ENCODE measurements at regions not wholly inside any gene's neighbourhood (a gene's known extent, or its start where the extent isn't known, plus 50 kb on each side); places are given as distances from the start of the nearest gene placed in this dataset.

GRCh38 chr1:201692555-201693394, 136.2 kb upstream of the IPO9 start:
- Mint-ChIP-seq H3K4me3 (no peak overlapping the region), H3K9me3 (peaks cover 0 to 7% (median 0%) of the 10 kb centered on the region in 7 donors), H3K36me3 (no peaks in the 10 kb centered on the region), H3K27ac (no peak overlapping the region), H3K4me1 (no peaks in the 10 kb centered on the region), H3K27me3 (ENCODE audit: low read depth in 3 of 3) (peaks cover 0 to 1% (median 0%) of the 10 kb centered on the region in 3 donors)
- H3K27ac ChIP-seq (ENCODE audit: low read depth in 1 of 2, low read length in 2 of 2), result no peak overlapping the region
- no peaks in the 10 kb centered on the region for H3K36me3 ChIP-seq (replicated peaks in 1 of 2; ENCODE audit: control insufficient read depth in 1 of 2, insufficient read depth in 2 of 2, low read length in 2 of 2)
- no peak overlapping the region for H3K4me2 ChIP-seq (replicated peaks; ENCODE audit: extremely low read depth, low read length, poor library complexity, severe bottlenecking)
- no peaks in the 10 kb centered on the region for H3K4me1 ChIP-seq (ENCODE audit: control insufficient read depth in 1 of 2, insufficient read depth in 2 of 2, low read length in 2 of 2)
- no peak overlapping the region for H3K4me3 ChIP-seq (replicated peaks in 1 of 3; ENCODE audit: low read depth in 2 of 3, low read length in 3 of 3)
- H3K27me3 ChIP-seq (ENCODE audit: control insufficient read depth in 2 of 2, insufficient read depth in 2 of 2, low read length in 2 of 2), result no peaks in the 10 kb centered on the region
- TF ChIP-seq CTCF (IDR thresholded peaks at IDR 0.05), result no peak
- WGBS (ENCODE audit: insufficient coverage), result 100% methylated on average over 3 of the region's 3 CpGs
- no peaks in the 10 kb centered on the region for H4K20me1 ChIP-seq (ENCODE audit: insufficient read depth, low read length)
- no peak for DNase-seq
- intact Hi-C loops (cut with micrococcal nuclease), result no loop called here
- H3K79me2 ChIP-seq (ENCODE audit: insufficient read depth, low read length), result no peaks in the 10 kb centered on the region
- no peak overlapping the region for H2AFZ ChIP-seq (ENCODE audit: insufficient read depth, low read depth, low read length, poor library complexity, severe bottlenecking)
- H3K9ac ChIP-seq (ENCODE audit: insufficient read depth, low read length, poor library complexity, severe bottlenecking), result no peak overlapping the region
- H3K9me3 ChIP-seq (replicated peaks in 1 of 2; ENCODE audit: control insufficient read depth in 1 of 2, insufficient read depth in 1 of 2, low read length in 2 of 2), result peaks cover 0 to 2% of the 10 kb centered on the region in 2 donors

GRCh38 chr1:201693890-201694607, 134.9 kb upstream of the IPO9 start:
- intact Hi-C loops (cut with micrococcal nuclease), result no loop called here
- H3K79me2 ChIP-seq (ENCODE audit: insufficient read depth, low read length), result no peaks in the 10 kb centered on the region
- no peak for TF ChIP-seq CTCF (IDR thresholded peaks at IDR 0.05)
- no peak overlapping the region for H3K9ac ChIP-seq (ENCODE audit: insufficient read depth, low read length, poor library complexity, severe bottlenecking)
- no peak overlapping the region for H3K4me3 Mint-ChIP-seq
- peaks cover 0 to 6% (median 0%) of the 10 kb centered on the region in 7 donors for H3K9me3 Mint-ChIP-seq
- H3K27me3 Mint-ChIP-seq (ENCODE audit: low read depth in 3 of 3), result peaks cover 0 to 1% (median 0%) of the 10 kb centered on the region in 3 donors
- no peaks in the 10 kb centered on the region for H3K36me3 ChIP-seq (replicated peaks in 1 of 2; ENCODE audit: control insufficient read depth in 1 of 2, insufficient read depth in 2 of 2, low read length in 2 of 2)
- H3K4me1 Mint-ChIP-seq, result no peaks in the 10 kb centered on the region
- H3K4me2 ChIP-seq (replicated peaks; ENCODE audit: extremely low read depth, low read length, poor library complexity, severe bottlenecking), result no peak overlapping the region
- H3K27ac ChIP-seq (ENCODE audit: low read depth in 1 of 2, low read length in 2 of 2), result no peak overlapping the region
- peaks cover 0 to 2% of the 10 kb centered on the region in 2 donors for H3K9me3 ChIP-seq (replicated peaks in 1 of 2; ENCODE audit: control insufficient read depth in 1 of 2, insufficient read depth in 1 of 2, low read length in 2 of 2)
- no peak overlapping the region for H3K27ac Mint-ChIP-seq
- no peaks in the 10 kb centered on the region for H3K4me1 ChIP-seq (ENCODE audit: control insufficient read depth in 1 of 2, insufficient read depth in 2 of 2, low read length in 2 of 2)
- WGBS (ENCODE audit: insufficient coverage), result 95% methylated on average over 4 of the region's 8 CpGs
- no peaks in the 10 kb centered on the region for H3K27me3 ChIP-seq (ENCODE audit: control insufficient read depth in 2 of 2, insufficient read depth in 2 of 2, low read length in 2 of 2)
- H4K20me1 ChIP-seq (ENCODE audit: insufficient read depth, low read length), result no peaks in the 10 kb centered on the region
- no peak overlapping the region for H2AFZ ChIP-seq (ENCODE audit: insufficient read depth, low read depth, low read length, poor library complexity, severe bottlenecking)
- H3K4me3 ChIP-seq (replicated peaks in 1 of 3; ENCODE audit: low read depth in 2 of 3, low read length in 3 of 3), result no peak overlapping the region
- no peaks in the 10 kb centered on the region for H3K36me3 Mint-ChIP-seq
- no peak for DNase-seq

Measured in CD14-positive monocyte (primary cell).